H1 (cell line): ENCODE measurements at regions not wholly inside any gene's neighbourhood (a gene's known extent, or its start where the extent isn't known, plus 50 kb on each side); places are given as distances from the start of the nearest gene placed in this dataset.

Experiments
- CTCF ChIA-PET: fragments of 300-600 bp; sonication (Branson Sonifier 250); formaldehyde crosslinking; loops from one replicate; lab custom pipeline; 2021; ENCODE audit not compliant: partially characterized antibody; lab: Charles Lee
- POLR2A ChIA-PET: fragments of 300-600 bp; sonication (Branson Sonifier 250); formaldehyde crosslinking; loops from one replicate; lab custom pipeline; 2021; ENCODE audit warnings: inconsistent platforms; ENCODE audit not compliant: partially characterized antibody; lab: Charles Lee
- DNase-seq, 2 experiments: peaks; one replicate each; pipeline versions ENCODE4 v3.0.0 to v3.0.0-alpha.2; 2010 to 2022; ENCODE audit warnings: low spot score in 2 of 2, low read depth in 1 of 2, mixed read lengths in 1 of 2
- FAIRE-seq: peaks from 2 replicates; lab custom pipeline; 2011; peaks lifted over from hg19 to GRCh38; lab: Jason Lieb, UNC
- H2AFZ ChIP-seq: 2 replicates; pipeline ENCODE4 v1.8.1; 2012; ENCODE audit warnings: low read length, inconsistent platforms
- H2AK5ac ChIP-seq: 2 replicates; pipeline ENCODE4 v1.6.1; 2013; ENCODE audit warnings: low read depth, low read length
- H2BK120ac ChIP-seq: replicated peaks from 2 replicates; pipeline ENCODE3; 2013; ENCODE audit warnings: low read depth, low read length, inconsistent platforms
- H2BK12ac ChIP-seq: 2 replicates; pipeline ENCODE4 v1.6.1; 2013; ENCODE audit warnings: low read depth, low read length
- H2BK15ac ChIP-seq: 2 replicates; pipeline ENCODE4 v1.6.1; 2013; ENCODE audit warnings: low read length
- H2BK20ac ChIP-seq: 2 replicates; pipeline ENCODE4 v1.6.1; 2013; ENCODE audit warnings: low read length
- H2BK5ac ChIP-seq: 2 replicates; pipeline ENCODE4 v1.6.1; 2013; ENCODE audit warnings: low read depth, low read length
- H3K14ac ChIP-seq: 2 replicates; pipeline ENCODE4 v1.6.1; 2013; ENCODE audit warnings: inconsistent platforms; ENCODE audit not compliant: insufficient read length
- H3K18ac ChIP-seq: 2 replicates; pipeline ENCODE4 v1.6.1; 2013; ENCODE audit warnings: low read length; ENCODE audit errors: extremely low read depth
- H3K23ac ChIP-seq: 2 replicates; pipeline ENCODE4 v1.6.1; 2013; ENCODE audit warnings: inconsistent platforms; ENCODE audit not compliant: insufficient read length
- H3K23me2 ChIP-seq: 2 replicates; pipeline ENCODE4 v1.6.1; 2013; ENCODE audit warnings: low read depth, low read length
- H3K27ac ChIP-seq: 2 replicates; pipeline ENCODE4 v1.6.1; 2011; ENCODE audit warnings: low read depth, low read length, inconsistent platforms
- H3K27me3 ChIP-seq, 4 experiments: replicated peaks in 1 of 4; 1 replicate in 1 of 4; 2 replicates in 3 of 4; pipeline versions ENCODE4 v1.6.1 to v1.8.1; 2011 to 2013; ENCODE audit warnings: low read length in 3 of 4, mild to moderate bottlenecking in 3 of 4, inconsistent platforms in 2 of 4, mixed read lengths in 2 of 4, moderate library complexity in 1 of 4; ENCODE audit not compliant: control insufficient read depth in 3 of 4, insufficient read depth in 3 of 4; ENCODE audit errors: extremely low read depth in 1 of 4
- H3K36me3 ChIP-seq, 4 experiments: 2 replicates each; pipeline versions ENCODE4 v1.6.1 to v1.8.1; 2011 to 2013; ENCODE audit warnings: mild to moderate bottlenecking in 4 of 4, low read length in 3 of 4, moderate library complexity in 2 of 4, control low read depth in 1 of 4, inconsistent platforms in 1 of 4; ENCODE audit not compliant: insufficient read depth in 4 of 4, control insufficient read depth in 2 of 4
- H3K4ac ChIP-seq: replicated peaks from 2 replicates; pipeline ENCODE3; 2013; ENCODE audit warnings: low read length, low read depth, mixed read lengths, inconsistent platforms; ENCODE audit not compliant: insufficient read length
- H3K4me1 ChIP-seq, 4 experiments: replicated peaks in 1 of 4; 1 replicate in 1 of 4; 2 replicates in 3 of 4; pipeline versions ENCODE4 v1.6.1 to v1.8.1; 2011 to 2013; ENCODE audit warnings: low read length in 3 of 4, inconsistent platforms in 2 of 4, mixed read lengths in 1 of 4; ENCODE audit not compliant: insufficient read depth in 4 of 4, control insufficient read depth in 3 of 4
- H3K4me2 ChIP-seq, 2 experiments: 2 replicates each; pipeline versions ENCODE4 v1.6.1 to v1.8.1; 2011 to 2013; ENCODE audit warnings: low read depth in 2 of 2, low read length in 2 of 2, control low read depth in 1 of 2, inconsistent platforms in 1 of 2, mild to moderate bottlenecking in 1 of 2; ENCODE audit not compliant: insufficient read depth in 1 of 2
- H3K4me3 ChIP-seq, 4 experiments: fragments of 200-600, 300-600 bp in 1 of 4; sonication (generic), shearing (Covaris generic), sonication (Bioruptor Twin) in 1 of 4; 2 replicates each; pipeline versions ENCODE4 v1.5.1 to v1.8.1; 2011 to 2016; ENCODE audit warnings: low read length in 4 of 4, low read depth in 3 of 4, control low read depth in 2 of 4, inconsistent platforms in 2 of 4, mild to moderate bottlenecking in 2 of 4, mixed read lengths in 1 of 4, moderate library complexity in 1 of 4; ENCODE audit not compliant: insufficient read depth in 2 of 4; ENCODE audit errors: extremely low read depth in 1 of 4
- H3K56ac ChIP-seq: replicated peaks from 2 replicates; pipeline ENCODE3; 2013; ENCODE audit warnings: low read depth, mild to moderate bottlenecking, mixed read lengths, low read length, inconsistent platforms; ENCODE audit not compliant: insufficient read length
- H3K79me1 ChIP-seq: 2 replicates; pipeline ENCODE4 v1.6.1; 2013; ENCODE audit warnings: low read depth, low read length, control low read depth
- H3K79me2 ChIP-seq, 2 experiments: 2 replicates each; pipeline versions ENCODE4 v1.6.1 to v1.8.1; 2012 to 2013; ENCODE audit warnings: low read length in 2 of 2, mild to moderate bottlenecking in 2 of 2, inconsistent platforms in 1 of 2; ENCODE audit not compliant: insufficient read depth in 2 of 2, control insufficient read depth in 1 of 2
- H3K9ac ChIP-seq, 4 experiments: replicated peaks in 1 of 4; 1 replicate in 1 of 4; 2 replicates in 3 of 4; pipeline versions ENCODE4 v1.6.1 to v1.8.1; 2011 to 2013; ENCODE audit warnings: low read depth in 3 of 4, low read length in 3 of 4, control low read depth in 2 of 4, mild to moderate bottlenecking in 2 of 4, moderate library complexity in 2 of 4, inconsistent platforms in 1 of 4; ENCODE audit errors: extremely low read depth in 1 of 4
- H3K9me3 ChIP-seq, 2 experiments: 2 replicates each; pipeline versions ENCODE4 v1.6.1 to v1.8.1; 2012 to 2013; ENCODE audit warnings: mild to moderate bottlenecking in 2 of 2, moderate library complexity in 2 of 2, control low read depth in 1 of 2, inconsistent platforms in 1 of 2, low read depth in 1 of 2, low read length in 1 of 2, mixed read lengths in 1 of 2; ENCODE audit not compliant: insufficient read depth in 2 of 2
- H4K20me1 ChIP-seq, 2 experiments: replicated peaks in 1 of 2; 2 replicates each; pipeline versions ENCODE3 to v1.8.1; 2011 to 2013; ENCODE audit warnings: inconsistent platforms in 2 of 2, low read length in 2 of 2, mild to moderate bottlenecking in 1 of 2; ENCODE audit not compliant: insufficient read depth in 2 of 2, control insufficient read depth in 1 of 2
- H4K5ac ChIP-seq: 2 replicates; pipeline ENCODE4 v1.6.1; 2013; ENCODE audit warnings: low read length, low read depth, mixed read lengths, inconsistent platforms; ENCODE audit not compliant: insufficient read length
- H4K8ac ChIP-seq: 2 replicates; pipeline ENCODE4 v1.8.0; 2013; ENCODE audit warnings: mild to moderate bottlenecking, moderate library complexity, low read length, inconsistent platforms; ENCODE audit not compliant: insufficient read depth; ENCODE audit errors: extremely low read depth
- H4K91ac ChIP-seq: replicated peaks from 2 replicates; pipeline ENCODE3; 2013; ENCODE audit warnings: low read length, mixed read lengths, inconsistent platforms; ENCODE audit not compliant: insufficient read length
- CEBPB ChIP-seq: IDR thresholded peaks from 2 replicates; pipeline ENCODE4 v1.6.1; 2012; ENCODE audit warnings: low read depth, low read length
- GTF2F1 ChIP-seq: IDR thresholded peaks from 2 replicates; pipeline ENCODE4 v1.6.1; 2012; ENCODE audit warnings: low read depth, low read length, improper control_type of control experiment, borderline replicate concordance
- HDAC2 ChIP-seq, 2 experiments: fragments of 300-600 bp in 1 of 2; sonication (generic) in 1 of 2; IDR thresholded peaks; 2 replicates each; pipeline ENCODE4 v1.6.1; 2011 to 2012; ENCODE audit warnings: low read depth in 2 of 2, low read length in 2 of 2, mild to moderate bottlenecking in 2 of 2, moderate library complexity in 2 of 2, borderline replicate concordance in 1 of 2, inconsistent platforms in 1 of 2
- KDM4A ChIP-seq: IDR thresholded peaks from one replicate; pipeline ENCODE4 v1.7.1; 2012; ENCODE audit warnings: low read depth, mild to moderate bottlenecking, moderate library complexity, low read length, inconsistent platforms; ENCODE audit not compliant: severe bottlenecking
- KDM5A ChIP-seq: fragments of 200-600 bp; IDR thresholded peaks from 2 replicates; pipeline ENCODE4 v1.7.1; 2012; ENCODE audit warnings: mild to moderate bottlenecking, low read length, inconsistent platforms, mixed read lengths
- NRF1 ChIP-seq: IDR thresholded peaks from 2 replicates; pipeline ENCODE4 v1.6.1; 2011; ENCODE audit warnings: mild to moderate bottlenecking, low read depth, low read length, improper control_type of control experiment
- SIN3A ChIP-seq, 2 experiments: IDR thresholded peaks in 1 of 2; conservative IDR thresholded peaks in 1 of 2; 2 replicates each; pipeline ENCODE4 v1.6.1; 2011 to 2012; ENCODE audit warnings: low read length in 2 of 2, improper control_type of control experiment in 1 of 2, low read depth in 1 of 2, mild to moderate bottlenecking in 1 of 2
- WGBS, 2 experiments: shearing (Covaris generic) in 1 of 2; methylation state at CpG; one replicate each; pipeline versions ENCODE4 v1.1.6 to v1.1.7; 2013 to 2015; ENCODE audit warnings: low lambda C conversion rate in 2 of 2, mixed read lengths in 2 of 2, inconsistent platforms in 1 of 2, low coverage in 1 of 2, missing lambda C conversion rate in 1 of 2; ENCODE audit not compliant: insufficient replicate concordance in 2 of 2, insufficient coverage in 1 of 2, insufficient read length in 1 of 2; ENCODE audit errors: extremely low coverage in 1 of 2, missing lambda C conversion rate in 1 of 2; 5-methylcytosine and 5-hydroxymethylcytosine counted together
- TF ChIP-seq, protein P1 (sequence below), 3 experiments: IDR thresholded peaks; 1 replicate in 2 of 3; 2 replicates in 1 of 3; pipeline versions ENCODE4 v1.5.1 to v1.6.1; 2011; ENCODE audit warnings: low read length in 3 of 3, mild to moderate bottlenecking in 3 of 3, inconsistent platforms in 2 of 3, low read depth in 1 of 3, moderate library complexity in 1 of 3; ENCODE audit not compliant: insufficient read depth in 1 of 3; ENCODE audit errors: control extremely low read depth in 1 of 3

DNA sequence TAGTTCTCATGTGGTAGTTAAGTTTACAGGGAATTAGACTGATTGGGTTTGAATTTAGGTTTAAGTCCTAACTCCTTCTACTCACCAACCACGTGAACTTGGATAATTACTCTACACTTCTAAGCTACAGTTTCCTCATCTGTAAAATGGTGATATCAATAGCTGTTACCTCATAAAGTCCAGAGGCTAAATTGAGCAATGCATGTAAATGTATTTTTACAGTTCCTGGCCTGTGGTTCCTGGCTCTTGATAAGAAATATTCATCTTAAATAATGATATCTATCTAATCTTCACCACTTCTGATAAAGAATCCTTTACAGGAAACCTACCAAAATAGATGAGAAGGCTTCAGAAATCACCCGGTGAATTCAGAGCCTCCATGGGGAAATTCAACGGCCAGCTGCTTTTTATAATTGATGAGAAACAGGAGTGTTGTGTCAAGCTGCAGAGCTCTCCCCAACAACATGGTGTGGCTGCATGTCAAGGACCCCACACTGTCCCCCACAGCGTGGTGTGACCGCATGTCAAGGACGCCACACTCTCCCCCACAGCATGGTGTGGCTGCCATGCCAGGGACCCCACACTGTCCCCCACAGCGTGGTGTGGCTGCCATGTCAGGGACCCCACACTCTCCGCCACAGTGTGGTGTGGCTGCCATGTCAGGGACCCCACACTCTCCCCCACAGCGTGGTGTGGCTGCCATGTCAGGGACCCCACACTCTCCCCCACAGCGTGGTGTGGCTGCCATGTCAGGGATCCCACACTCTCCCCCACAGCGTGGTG, 80.8 kb upstream of the PEX5L start:
- no peak overlapping the region for H2AFZ ChIP-seq
- H3K27me3 ChIP-seq: no peaks in the 10 kb centered on the region
- no peak overlapping the region for H2BK15ac ChIP-seq
- H4K20me1 ChIP-seq: no peaks in the 10 kb centered on the region
- no peaks in the 10 kb centered on the region for H3K36me3 ChIP-seq
- no peaks in the 10 kb centered on the region; the same call in 1 of the 2 replicates for H3K23me2 ChIP-seq
- H2BK12ac ChIP-seq: peak overlapping the region; percentile 97; the same call in 1 of the 2 replicates
- POLR2A ChIA-PET: interaction anchor here (1.2 kb wide), 1 partner anchor 81 kb away, joined by 3 read pairs; the partner anchor contains the start of gene PEX5L
- no peak overlapping the region for H3K4me2 ChIP-seq
- H3K23ac ChIP-seq: no peak overlapping the region
- peak overlapping the region; percentile 61 for H3K4ac ChIP-seq
- peak overlapping the region; percentile 98 for H4K91ac ChIP-seq
- no peak overlapping the region for H3K56ac ChIP-seq
- no peak for FAIRE-seq
- H2BK20ac ChIP-seq: peak overlapping the region; percentile 98
- H3K18ac ChIP-seq: peak overlapping the region; percentile 66; the same call in 1 of the 2 replicates
- no peaks in the 10 kb centered on the region for H3K9me3 ChIP-seq
- 87% methylated on average over 11 of the region's 11 CpGs; no CpG with 5 or more reads in 1 of the 2 experiments for WGBS, 2 experiments
- H3K9ac ChIP-seq: no peak overlapping the region
- H4K8ac ChIP-seq: peak overlapping the region; percentile 45; the same call in 1 of the 2 replicates
- H3K27ac ChIP-seq: no peak overlapping the region; the same call in 1 of the 2 replicates
- DNase-seq: no peak
- H2AK5ac ChIP-seq: no peak overlapping the region
- peak overlapping the region; percentile 58 for H4K5ac ChIP-seq
- no peak overlapping the region for H3K14ac ChIP-seq
- no peak overlapping the region for H3K4me3 ChIP-seq
- H2BK120ac ChIP-seq: peak overlapping the region; percentile 87
- CTCF ChIA-PET: interaction anchor here (0.8 to 1.2 kb wide), 4 partner anchors 9 to 471 kb away, joined by 3 read pairs; no protein-coding TSS in a partner anchor
- H3K79me2 ChIP-seq: no peaks in the 10 kb centered on the region
- no peaks in the 10 kb centered on the region for H3K79me1 ChIP-seq
- H2BK5ac ChIP-seq: peak overlapping the region; percentile 98; the same call in 1 of the 2 replicates
- peaks cover 0 to 18% (median 6%) of the 10 kb centered on the region in 4 experiments; a peak in 3 of 7 replicates for H3K4me1 ChIP-seq
- TF ChIP-seq SIN3A (conservative IDR thresholded peaks at IDR 0.05 in 1 of 2, IDR thresholded peaks at IDR 0.05 in 1 of 2; ENCODE audit: low read depth in 1 of 2, low read length in 2 of 2) (no peak), CEBPB (no peak), NRF1 (no peak), GTF2F1 (no peak), HDAC2 (IDR thresholded peaks at IDR 0.05; ENCODE audit: borderline replicate concordance in 1 of 2, low read depth in 2 of 2, low read length in 2 of 2) (no peak), KDM5A (no peak), KDM4A (no peak)
- TF ChIP-seq, protein P1, sequence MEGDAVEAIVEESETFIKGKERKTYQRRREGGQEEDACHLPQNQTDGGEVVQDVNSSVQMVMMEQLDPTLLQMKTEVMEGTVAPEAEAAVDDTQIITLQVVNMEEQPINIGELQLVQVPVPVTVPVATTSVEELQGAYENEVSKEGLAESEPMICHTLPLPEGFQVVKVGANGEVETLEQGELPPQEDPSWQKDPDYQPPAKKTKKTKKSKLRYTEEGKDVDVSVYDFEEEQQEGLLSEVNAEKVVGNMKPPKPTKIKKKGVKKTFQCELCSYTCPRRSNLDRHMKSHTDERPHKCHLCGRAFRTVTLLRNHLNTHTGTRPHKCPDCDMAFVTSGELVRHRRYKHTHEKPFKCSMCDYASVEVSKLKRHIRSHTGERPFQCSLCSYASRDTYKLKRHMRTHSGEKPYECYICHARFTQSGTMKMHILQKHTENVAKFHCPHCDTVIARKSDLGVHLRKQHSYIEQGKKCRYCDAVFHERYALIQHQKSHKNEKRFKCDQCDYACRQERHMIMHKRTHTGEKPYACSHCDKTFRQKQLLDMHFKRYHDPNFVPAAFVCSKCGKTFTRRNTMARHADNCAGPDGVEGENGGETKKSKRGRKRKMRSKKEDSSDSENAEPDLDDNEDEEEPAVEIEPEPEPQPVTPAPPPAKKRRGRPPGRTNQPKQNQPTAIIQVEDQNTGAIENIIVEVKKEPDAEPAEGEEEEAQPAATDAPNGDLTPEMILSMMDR (IDR thresholded peaks at IDR 0.05; ENCODE audit: control extremely low read depth in 1 of 3, insufficient read depth in 1 of 3, low read depth in 1 of 3, low read length in 3 of 3): no peak
